Retina (tissue), 1 donor: ENCODE measurements at regions not wholly inside any gene's neighbourhood (a gene's known extent, or its start where the extent isn't known, plus 50 kb on each side); places are given as distances from the start of the nearest gene placed in this dataset.

Source experiments
- DNase-seq: peaks from one replicate; pipeline ENCODE4 v3.0.0-alpha.2; 2016

- DNase-seq: no peak
These were observed 268.3 kb downstream of the VAPA start for GRCh38 chr18:10182009-10182624.

- DNase-seq: no peak
These were observed 269.7 kb upstream of the APCDD1 start for GRCh38 chr18:10184776-10185175.

DNA sequence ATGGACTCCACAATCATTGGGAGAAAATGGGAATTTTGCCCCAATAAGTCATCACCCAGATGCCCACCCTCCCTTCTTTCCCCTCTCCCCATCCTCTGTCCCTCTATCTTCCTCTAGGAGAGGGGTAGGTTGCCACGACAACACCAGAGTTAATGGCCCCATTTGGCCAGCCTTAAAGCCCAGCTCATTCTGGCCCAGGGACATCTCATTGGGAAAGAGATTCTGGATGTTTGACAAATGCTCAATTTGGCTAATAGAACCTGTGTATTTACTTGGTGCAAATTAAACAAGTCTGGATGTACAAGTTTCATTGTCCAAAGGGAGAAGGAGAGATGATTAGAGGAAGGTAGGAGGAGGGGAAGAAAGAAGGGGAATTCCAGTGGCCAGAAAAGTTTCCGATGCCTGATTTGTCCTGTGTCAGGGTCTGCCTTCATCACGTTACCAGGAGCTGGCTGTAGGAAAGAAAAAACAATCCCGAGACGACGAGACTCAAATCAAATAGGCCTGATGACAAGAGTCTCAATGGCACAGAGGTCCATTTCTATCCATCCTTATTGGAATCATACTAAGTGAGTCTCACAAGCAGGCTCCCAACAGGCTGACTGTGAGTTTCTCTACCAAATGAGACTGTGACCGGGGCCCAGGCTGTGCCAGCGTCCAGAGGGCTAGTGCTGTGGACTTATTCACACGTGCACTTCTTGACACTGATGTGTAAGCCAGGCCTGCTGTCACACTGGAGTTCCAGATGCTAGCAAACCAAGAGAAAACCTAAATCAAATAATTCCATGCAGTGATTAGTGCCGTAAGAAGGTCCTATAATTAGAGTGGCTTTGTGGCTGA is 265.2 kb upstream of the APCDD1 start:
- DNase-seq: peak; percentile 50

DNA sequence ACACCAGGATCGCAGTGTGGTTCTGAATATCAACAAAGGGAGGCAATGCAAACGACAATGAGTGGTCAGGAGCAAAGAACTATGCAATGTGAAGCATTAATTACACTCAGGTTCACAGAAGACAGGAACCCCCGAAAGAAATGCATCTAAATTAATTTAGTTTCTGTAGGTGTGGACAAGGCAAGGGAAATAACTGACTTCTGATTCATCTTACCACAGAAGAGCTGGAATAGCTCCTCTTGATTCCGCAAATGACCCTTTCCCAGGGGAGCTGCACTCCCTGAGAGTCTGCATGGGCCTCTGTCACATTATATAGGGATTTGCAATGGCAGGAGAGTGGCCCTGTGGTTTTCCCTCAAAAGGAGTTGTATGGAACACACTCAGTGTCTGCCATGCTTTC is 263.9 kb upstream of the APCDD1 start:
- DNase-seq: no peak

GRCh38 chr18:10193444-10193843 is 261.0 kb upstream of the APCDD1 start:
- DNase-seq: no peak

DNA sequence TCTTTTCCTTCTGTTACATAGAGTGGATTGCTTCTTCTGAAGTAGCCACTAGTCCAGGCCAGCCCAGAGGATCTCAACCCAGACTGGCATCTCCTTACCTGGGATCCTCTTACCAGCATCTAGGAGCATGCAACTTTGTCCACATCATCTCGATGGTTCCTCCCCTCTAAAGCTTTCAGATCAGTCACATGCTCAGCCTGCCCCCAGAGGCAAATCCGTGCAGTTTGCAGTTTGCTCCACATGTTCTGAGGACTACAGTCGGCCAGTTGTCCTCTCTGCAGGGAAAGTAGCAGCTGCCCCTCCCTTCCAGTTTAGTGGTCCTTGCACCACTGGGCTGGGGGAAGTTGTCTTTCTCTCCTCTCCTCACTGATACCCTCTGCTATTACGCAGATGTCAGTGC is 259.8 kb upstream of the APCDD1 start:
- no peak for DNase-seq

- DNase-seq: no peak
These were observed 258.9 kb upstream of the APCDD1 start for GRCh38 chr18:10195529-10195928.

DNA sequence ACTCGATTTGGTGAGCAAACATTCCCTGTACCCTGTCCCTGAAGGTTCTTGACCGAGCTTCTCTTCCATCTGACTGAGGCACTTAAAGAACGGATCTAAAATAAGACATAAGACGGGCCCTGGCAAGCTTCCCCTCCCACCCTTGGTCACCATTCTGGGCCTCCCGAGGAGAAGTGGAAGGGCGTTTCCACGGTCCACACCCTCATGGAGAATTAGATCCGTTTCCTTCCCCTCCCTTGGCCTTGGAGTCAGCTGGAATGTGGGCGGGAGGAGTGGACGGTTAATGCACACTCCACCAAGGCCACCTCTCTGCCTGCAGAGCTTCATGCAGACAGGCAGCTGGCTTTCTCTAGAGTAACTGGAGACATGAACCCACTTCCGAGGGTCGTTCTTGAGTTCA is 257.3 kb upstream of the APCDD1 start:
- DNase-seq: no peak

GRCh38 chr18:10201226-10201625 is 253.2 kb upstream of the APCDD1 start:
- DNase-seq: no peak

- DNase-seq: no peak
These were observed 252.8 kb upstream of the APCDD1 start for GRCh38 chr18:10201659-10202058.

GRCh38 chr18:10202845-10203321 is 251.6 kb upstream of the APCDD1 start:
- DNase-seq: peak; percentile 72

- no peak for DNase-seq
These were observed 249.3 kb upstream of the APCDD1 start for GRCh38 chr18:10205151-10205550.

DNA sequence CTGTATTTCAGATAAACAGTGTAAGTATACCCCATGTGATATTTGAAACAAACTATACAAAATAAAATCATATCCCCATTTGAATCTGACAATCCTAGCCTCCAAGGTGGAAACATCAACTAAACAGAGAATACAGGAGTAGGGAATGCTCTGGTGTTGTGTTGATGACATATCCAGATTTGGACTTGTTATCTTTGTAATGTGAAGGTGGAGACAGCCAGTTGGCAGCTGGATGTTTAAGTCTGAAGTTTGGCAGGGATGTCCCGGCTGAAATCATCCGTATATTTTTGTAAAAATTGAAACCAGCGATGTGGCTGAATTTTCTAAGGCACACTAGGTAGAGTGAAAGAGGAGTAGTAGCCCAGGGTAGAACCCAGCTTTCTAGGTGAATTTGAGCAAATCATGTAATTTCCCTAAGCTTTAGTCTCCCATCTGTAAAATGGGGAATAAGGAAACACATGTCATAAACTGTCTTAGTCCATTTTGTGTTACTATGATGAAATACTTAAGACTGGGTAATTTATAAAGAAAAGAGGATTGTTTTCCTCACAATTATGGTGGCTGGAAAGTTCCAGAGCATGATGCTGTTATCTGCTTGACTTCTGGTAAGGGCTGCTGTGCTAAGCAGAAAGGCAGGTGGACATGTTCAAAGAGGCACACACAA is 246.6 kb upstream of the APCDD1 start:
- no peak for DNase-seq

GRCh38 chr18:10209302-10209701 is 245.1 kb upstream of the APCDD1 start:
- DNase-seq: no peak

- DNase-seq: peak; percentile 80
These were observed 244.3 kb upstream of the APCDD1 start for GRCh38 chr18:10210057-10210633.

GRCh38 chr18:10213526-10213925 is 240.9 kb upstream of the APCDD1 start:
- no peak for DNase-seq

GRCh38 chr18:10215446-10215845 is 239.0 kb upstream of the APCDD1 start:
- DNase-seq: no peak

DNA sequence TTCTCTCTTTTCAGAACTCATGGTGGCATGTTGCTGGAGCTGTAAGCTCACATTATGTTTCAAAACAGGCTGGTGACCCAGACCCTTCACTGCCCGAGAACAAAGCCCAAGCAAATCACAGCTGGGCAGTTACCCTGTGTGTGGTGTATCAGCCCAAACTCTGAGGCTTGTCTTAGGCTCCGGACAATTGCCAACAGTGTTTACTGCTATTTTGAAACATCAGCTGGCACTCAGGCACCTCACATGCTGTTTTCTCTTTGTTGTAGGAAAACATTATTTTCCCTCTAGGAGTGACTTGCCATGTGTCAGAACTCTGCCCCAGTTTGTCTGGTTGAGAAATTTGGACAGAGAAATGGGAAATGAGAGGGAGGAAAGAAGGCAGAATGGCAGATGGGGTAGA is 237.6 kb upstream of the APCDD1 start:
- DNase-seq: no peak

GRCh38 chr18:10217211-10217610 is 237.2 kb upstream of the APCDD1 start:
- DNase-seq: no peak

DNA sequence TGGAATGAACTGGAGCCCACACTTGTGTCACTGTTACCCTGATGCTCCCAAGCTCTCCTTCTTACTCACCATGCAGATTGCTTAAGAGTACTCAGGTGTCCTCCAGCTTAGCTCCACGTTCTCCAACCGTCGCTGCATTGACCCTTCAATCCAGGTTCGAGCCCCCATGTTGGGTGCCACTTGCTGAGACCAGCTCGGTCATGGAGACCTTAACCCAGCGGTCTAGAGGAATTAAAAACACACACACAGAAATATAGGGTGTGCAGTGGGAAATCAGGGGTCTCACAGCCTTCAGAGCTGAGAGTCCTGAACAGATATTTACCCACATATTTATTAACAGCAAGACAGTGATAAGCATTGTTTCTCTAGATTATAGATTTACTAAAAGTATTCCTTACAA is 229.1 kb upstream of the APCDD1 start:
- no peak for DNase-seq

DNA sequence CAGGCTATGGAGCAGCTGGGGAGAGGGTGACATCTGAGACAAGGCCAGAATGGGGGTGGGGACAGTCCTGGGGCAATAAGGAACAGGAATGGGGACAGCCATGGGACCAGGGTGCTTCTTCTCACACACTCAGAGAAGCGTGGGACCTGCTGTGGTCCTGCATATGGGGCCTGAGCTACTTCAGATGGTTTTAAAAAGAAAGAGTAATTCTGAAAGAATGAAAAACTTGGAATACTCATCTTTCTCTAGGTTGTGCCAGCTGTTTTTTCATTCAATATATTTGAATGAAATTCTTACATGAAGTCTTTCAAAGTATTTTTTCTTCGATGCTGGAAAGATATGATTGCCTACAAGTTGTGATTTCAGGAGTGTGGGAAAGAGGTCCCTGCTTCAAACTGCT is 227.5 kb upstream of the APCDD1 start:
- DNase-seq: no peak

- no peak for DNase-seq
These were observed 226.1 kb upstream of the APCDD1 start for GRCh38 chr18:10228326-10228725.

- no peak for DNase-seq
These were observed 225.0 kb upstream of the APCDD1 start for GRCh38 chr18:10229458-10229857.

DNA sequence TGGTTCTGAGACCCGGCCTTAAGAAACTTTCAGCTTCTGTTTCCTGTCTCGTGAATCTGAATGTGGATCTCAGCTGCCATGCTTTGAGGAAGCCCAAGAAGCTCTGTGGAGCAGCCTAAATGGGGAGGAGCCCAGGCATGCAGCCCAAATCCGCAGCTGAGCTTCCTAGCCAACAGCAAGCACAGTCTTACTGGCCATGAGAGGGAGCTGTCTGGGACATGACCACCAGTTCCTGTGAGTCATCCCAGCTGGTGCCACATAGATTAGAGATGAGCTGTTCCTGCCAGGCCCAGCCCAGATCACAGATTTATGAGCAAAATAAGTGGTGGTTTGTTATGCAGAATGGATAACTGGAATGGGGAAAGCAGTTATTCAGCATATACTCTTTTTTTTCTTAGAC is 224.4 kb upstream of the APCDD1 start:
- no peak for DNase-seq
